LNCAP (cell line): ENCODE measurements at regions not wholly inside any gene's neighbourhood (a gene's known extent, or its start where the extent isn't known, plus 50 kb on each side); places are given as distances from the start of the nearest gene placed in this dataset.

ENCODE experiments used
- TF ChIP-seq, protein P1 (sequence below): fragments of 450-650 bp; IDR thresholded peaks from 2 replicates; pipeline ENCODE4 v1.5.1; 2017; ENCODE audit warnings: mild to moderate bottlenecking

DNA sequence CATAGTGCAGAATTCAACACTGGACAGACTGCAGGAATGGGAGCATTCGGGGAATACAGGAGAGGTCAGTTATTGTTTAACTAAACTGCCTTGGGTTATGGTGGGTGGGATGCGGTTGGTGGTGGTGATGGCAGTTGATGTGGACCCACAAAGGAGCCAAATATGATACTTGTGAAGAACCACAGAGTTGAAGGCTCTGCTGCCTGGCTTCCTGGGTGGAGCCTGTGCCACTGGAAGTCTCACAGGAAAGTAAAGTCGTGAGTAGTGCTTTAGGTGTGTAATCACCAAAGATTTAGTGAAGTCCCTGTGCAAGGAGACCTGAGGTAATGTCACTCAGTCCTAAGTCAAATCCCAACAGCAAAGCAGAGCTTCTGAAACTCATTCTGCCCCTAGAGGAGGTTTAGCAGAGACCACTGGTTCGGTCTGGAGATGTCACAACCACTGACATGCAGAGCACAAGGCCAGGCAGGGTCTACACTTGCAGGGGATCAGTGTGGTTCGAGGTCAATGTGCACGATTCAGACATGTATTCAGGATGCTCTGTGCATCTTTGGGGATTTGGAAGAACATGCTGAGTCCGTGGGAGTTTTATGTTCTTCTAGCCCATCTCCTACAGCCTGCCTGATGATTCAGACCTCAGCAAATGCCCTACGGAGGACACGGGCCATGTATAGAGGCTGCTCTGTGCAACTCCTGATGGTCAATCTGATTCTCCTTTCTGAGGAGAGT, 1150.9 kb downstream of the RPIA start:
- TF ChIP-seq, protein P1, sequence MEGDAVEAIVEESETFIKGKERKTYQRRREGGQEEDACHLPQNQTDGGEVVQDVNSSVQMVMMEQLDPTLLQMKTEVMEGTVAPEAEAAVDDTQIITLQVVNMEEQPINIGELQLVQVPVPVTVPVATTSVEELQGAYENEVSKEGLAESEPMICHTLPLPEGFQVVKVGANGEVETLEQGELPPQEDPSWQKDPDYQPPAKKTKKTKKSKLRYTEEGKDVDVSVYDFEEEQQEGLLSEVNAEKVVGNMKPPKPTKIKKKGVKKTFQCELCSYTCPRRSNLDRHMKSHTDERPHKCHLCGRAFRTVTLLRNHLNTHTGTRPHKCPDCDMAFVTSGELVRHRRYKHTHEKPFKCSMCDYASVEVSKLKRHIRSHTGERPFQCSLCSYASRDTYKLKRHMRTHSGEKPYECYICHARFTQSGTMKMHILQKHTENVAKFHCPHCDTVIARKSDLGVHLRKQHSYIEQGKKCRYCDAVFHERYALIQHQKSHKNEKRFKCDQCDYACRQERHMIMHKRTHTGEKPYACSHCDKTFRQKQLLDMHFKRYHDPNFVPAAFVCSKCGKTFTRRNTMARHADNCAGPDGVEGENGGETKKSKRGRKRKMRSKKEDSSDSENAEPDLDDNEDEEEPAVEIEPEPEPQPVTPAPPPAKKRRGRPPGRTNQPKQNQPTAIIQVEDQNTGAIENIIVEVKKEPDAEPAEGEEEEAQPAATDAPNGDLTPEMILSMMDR: no peak

DNA sequence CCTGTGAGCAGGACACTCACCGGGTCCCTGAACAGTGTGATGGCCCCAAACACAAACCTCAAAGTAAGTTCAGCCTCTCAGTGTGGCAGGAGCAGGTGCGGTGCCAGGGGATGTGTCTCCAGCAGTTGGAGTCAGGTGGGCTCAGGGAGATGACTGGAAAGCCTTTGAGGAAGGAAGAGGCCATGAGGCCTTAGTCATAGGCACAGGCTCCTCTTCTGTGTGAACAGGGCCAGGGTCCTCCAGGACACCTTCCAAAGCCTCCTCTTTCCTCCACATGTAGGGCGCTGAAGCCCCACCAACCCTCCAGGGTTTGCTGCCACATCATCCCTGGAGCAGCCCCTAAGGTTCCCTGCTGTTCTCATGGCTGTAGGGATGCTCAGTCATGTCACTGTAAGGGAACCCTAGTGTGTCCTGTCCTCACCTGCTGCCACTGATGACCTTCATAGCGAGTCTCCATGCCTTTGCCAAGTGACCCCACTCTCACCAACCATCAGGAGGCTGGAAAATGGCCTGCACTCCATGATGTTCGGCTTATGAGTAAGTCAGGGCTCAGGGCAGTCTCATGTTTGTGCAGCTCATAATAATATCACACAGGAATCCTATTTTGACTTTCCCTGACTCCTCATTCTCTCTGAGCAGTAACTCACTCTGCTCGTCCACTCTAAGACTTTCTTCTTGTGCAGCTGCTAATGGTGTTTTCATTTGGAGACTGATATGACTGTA, 1152.9 kb downstream of the RPIA start:
- TF ChIP-seq, protein P1: no peak

DNA sequence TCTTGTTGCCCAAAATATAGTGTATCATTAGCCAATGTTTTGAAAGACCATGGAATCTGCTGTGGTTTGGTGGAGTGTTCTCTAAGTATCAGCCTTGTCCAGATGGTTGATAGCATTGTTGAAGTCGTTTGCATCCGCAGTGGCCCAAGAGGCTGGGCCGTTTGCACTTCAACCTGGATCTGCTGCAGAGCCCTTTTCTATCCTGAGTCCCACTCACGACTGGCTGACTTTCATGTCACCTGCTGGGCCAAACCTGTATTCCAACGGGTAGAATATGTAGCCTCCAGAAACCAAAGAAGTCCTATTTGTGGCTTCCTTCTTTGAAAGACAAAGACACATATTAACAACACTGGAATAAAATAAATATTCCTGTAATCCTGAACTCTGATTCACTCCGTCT, 1154.1 kb downstream of the RPIA start:
- TF ChIP-seq, protein P1: no peak

DNA sequence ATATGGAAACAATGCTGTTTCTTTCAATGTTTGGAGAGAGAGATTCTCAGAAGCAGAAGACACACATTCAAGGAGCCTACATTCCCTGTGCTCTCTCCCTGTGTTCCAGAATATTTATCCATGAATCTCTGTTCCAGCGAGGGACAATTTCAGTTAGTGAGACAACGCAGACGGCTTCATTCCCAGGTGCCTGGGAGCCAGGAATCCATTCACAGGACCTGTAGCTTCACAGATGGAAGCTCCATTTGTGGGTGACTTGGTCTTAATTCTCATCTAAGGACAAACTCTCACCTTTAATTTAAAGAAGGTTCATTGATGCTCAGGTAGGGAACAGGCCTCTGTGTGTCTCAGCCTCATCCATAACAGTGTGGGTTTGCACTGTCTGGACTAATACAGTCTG, 1156.6 kb downstream of the RPIA start:
- TF ChIP-seq, protein P1: no peak

DNA sequence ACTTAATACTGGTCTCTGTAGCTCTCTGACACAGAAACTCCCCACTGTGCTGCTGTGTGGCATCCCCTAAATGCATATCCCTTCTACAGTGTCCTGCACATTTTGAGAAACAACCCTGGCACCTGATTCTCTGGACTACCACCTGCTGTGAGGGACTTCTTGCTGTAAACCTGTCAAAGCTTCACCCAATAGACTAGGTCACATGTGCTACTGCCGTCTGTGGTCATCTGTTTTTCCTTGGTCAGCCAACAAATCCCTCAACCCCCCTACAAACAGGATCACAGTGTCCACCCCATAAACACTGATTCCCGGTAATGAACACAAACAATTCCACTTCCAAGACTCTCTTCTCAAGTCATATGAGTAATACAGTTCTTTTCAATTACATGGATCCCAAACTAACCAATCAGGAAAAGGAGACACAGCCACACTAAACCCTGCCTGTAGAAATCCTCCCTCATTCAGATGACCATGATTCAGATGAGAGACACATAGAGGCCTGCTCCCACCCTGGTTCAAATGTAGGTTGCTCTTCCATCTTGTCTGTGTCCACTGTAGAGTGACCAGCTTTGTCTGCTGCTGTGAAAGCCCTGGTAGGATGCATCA, 1157.4 kb downstream of the RPIA start:
- TF ChIP-seq, protein P1: no peak

DNA sequence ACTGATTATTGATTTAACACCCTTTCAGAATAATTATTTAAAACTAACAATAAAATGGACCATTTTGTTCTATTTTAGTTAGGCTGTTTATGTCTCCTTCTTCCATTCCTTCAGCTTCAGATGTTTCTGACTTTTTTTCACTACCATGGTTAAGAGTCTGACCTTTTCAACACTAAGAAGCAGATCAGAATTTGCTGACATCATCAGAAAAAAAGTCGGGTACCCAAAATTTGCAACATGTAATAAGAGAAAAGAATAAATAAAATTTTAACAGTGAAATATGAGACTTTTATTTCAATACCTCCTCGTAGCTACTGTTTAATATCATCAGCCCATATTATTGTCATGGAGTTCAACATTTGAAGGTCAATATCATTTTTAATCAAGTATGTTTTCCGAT, 1158.3 kb downstream of the RPIA start:
- TF ChIP-seq, protein P1: no peak

DNA sequence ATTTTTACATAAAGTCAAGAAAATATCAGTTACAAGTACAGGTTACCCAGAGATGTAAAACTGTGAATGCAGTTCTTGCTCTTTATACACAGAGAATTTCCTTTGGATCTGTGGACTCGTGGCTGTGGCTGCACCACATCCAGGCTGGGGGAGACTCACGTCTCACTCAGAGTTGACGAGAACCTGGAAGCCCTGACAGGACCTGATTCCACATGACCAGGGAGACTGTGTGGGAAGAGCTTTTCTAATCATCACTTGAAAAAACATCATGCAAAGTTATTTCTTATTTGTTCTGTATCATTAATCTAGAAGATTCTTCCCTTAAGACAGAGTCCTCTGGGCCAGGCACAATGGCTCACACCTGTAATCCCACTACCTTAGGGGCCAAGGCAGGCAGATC, 1159.0 kb downstream of the RPIA start:
- TF ChIP-seq, protein P1: no peak
